ENCODE measurements at regions not wholly inside any gene's neighbourhood (a gene's known extent, or its start where the extent isn't known, plus 50 kb on each side); places are given as distances from the start of the nearest gene placed in this dataset.

DNA sequence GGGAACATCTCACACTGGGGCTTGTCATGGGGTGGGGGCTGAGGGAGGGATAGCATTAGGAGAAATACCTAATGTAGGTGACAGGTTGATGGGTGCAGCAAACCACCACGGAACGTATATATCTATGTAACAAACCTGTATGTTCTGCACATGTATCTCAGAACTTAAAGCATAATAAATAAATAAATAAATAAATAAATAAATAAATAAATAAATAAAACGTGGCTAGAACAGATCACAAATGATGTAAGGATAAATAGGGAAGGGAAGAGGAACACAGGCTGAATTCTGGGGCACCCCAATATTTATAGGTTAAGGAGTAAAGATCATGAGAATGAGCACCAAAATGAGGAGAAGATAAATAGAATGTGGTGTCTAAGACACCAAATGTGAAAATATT is 592.2 kb downstream of the AMY1C start:
- Mint-ChIP-seq H3K27ac (no peak overlapping the region), H3K4me3 (no peak overlapping the region), H3K9me3 (peaks cover 2% of the 10 kb centered on the region), H3K36me3 (ENCODE audit: low read depth) (no peaks in the 10 kb centered on the region), H3K27me3 (ENCODE audit: low read depth) (no peaks in the 10 kb centered on the region), H3K4me1 (no peaks in the 10 kb centered on the region)
- TF ChIP-seq, protein P1, sequence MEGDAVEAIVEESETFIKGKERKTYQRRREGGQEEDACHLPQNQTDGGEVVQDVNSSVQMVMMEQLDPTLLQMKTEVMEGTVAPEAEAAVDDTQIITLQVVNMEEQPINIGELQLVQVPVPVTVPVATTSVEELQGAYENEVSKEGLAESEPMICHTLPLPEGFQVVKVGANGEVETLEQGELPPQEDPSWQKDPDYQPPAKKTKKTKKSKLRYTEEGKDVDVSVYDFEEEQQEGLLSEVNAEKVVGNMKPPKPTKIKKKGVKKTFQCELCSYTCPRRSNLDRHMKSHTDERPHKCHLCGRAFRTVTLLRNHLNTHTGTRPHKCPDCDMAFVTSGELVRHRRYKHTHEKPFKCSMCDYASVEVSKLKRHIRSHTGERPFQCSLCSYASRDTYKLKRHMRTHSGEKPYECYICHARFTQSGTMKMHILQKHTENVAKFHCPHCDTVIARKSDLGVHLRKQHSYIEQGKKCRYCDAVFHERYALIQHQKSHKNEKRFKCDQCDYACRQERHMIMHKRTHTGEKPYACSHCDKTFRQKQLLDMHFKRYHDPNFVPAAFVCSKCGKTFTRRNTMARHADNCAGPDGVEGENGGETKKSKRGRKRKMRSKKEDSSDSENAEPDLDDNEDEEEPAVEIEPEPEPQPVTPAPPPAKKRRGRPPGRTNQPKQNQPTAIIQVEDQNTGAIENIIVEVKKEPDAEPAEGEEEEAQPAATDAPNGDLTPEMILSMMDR (IDR thresholded peaks at IDR 0.05; ENCODE audit: unreplicated experiment in 3 of 3): no peak

DNA sequence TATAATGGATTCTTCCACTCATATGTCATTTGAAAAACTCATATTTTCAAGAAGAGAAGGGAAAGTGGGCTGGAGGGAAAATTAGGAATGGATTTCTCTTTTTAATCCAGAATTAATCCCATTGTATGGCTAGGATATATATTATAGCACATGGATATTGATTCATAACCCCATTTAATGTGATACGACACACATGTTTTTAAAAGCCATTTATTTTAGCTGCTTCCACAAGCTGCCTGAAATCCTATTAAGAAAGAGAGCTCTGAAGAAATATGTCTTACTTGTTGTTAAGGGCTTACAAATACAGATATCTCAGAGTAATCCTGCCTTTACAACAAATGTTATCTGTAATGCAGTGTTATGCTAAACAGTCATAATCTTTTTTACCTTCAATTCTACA is 598.6 kb downstream of the AMY1C start:
- TF ChIP-seq, protein P1 (IDR thresholded peaks at IDR 0.05; ENCODE audit: unreplicated experiment in 3 of 3): no peak
- no peak overlapping the region for H3K4me3 Mint-ChIP-seq
- H3K4me1 Mint-ChIP-seq: peaks cover 1% of the 10 kb centered on the region
- no peak overlapping the region for H3K27ac Mint-ChIP-seq
- H3K9me3 Mint-ChIP-seq: no peaks in the 10 kb centered on the region
- no peaks in the 10 kb centered on the region for H3K27me3 Mint-ChIP-seq (ENCODE audit: low read depth)
- H3K36me3 Mint-ChIP-seq (ENCODE audit: low read depth): no peaks in the 10 kb centered on the region

DNA sequence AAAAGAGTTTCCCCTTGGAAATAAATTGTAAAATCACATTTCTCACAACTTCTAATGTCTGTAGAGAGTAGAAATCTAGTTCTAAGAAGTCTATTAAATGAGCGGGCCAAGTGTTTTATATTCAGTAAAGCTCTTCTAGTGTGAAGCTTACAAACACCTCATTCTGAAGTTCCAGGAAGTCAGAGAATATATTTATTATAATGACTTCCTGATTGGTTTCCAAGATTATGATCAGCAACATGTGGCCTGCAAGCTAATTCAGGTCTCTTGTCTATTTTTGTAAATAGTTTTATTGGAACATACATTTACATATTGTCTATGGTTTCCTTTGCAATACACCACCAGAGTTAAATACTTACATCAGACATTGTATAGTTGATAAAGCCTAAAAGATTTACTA is 603.9 kb downstream of the AMY1C start:
- no peaks in the 10 kb centered on the region for H3K9me3 Mint-ChIP-seq
- TF ChIP-seq, protein P1 (IDR thresholded peaks at IDR 0.05; ENCODE audit: unreplicated experiment in 3 of 3): no peak
- no peak overlapping the region for H3K4me3 Mint-ChIP-seq
- no peak overlapping the region for H3K27ac Mint-ChIP-seq
- H3K4me1 Mint-ChIP-seq: peaks cover 5% of the 10 kb centered on the region
- no peaks in the 10 kb centered on the region for H3K27me3 Mint-ChIP-seq (ENCODE audit: low read depth)
- H3K36me3 Mint-ChIP-seq (ENCODE audit: low read depth): no peaks in the 10 kb centered on the region

DNA sequence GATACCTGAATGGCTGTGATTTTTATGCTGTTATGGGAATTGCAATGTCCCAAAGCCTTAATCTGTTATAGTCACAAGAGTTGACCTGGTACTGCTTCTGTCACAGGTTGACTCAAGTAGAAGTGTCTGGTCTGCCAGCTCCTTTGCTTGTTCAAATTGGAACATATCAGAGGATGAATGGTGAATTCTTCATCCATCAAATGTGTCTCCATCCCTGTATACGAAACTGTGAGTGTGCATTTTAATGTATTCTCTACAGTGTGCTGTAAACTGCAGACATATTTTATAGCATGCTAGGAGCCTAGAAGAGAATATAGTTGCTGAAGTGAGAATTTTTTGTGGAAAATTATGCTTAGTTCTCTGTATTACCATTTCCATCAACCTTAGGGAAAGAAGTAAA is 608.4 kb downstream of the AMY1C start:
- Mint-ChIP-seq H3K9me3 (no peaks in the 10 kb centered on the region), H3K4me1 (peaks cover 5% of the 10 kb centered on the region), H3K4me3 (no peak overlapping the region), H3K27me3 (ENCODE audit: low read depth) (no peaks in the 10 kb centered on the region), H3K36me3 (ENCODE audit: low read depth) (no peaks in the 10 kb centered on the region), H3K27ac (no peak overlapping the region)
- TF ChIP-seq, protein P1 (IDR thresholded peaks at IDR 0.05; ENCODE audit: unreplicated experiment in 3 of 3): no peak

DNA sequence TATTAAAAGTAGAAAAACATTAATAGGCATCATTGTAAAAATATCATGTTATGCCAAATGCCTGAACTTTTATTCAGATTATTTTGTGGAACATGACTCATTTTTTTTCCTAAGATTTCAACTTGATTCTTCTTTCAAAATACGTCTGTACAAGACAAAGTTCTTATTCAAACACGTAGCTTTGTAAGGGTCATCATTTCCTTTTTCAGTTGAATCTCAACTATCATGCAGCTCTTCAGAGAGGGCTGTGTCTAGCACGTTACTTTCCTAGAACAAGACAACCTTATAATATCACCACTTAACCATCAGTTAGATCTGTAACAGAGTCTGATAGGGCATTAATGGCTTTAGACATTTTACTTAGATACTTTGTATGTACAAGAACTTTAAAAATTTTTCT is 608.9 kb downstream of the AMY1C start:
- Mint-ChIP-seq H3K27me3 (ENCODE audit: low read depth) (no peaks in the 10 kb centered on the region), H3K36me3 (ENCODE audit: low read depth) (no peaks in the 10 kb centered on the region), H3K9me3 (no peaks in the 10 kb centered on the region), H3K4me1 (peaks cover under 1% of the 10 kb centered on the region), H3K27ac (no peak overlapping the region), H3K4me3 (no peak overlapping the region)
- TF ChIP-seq, protein P1 (IDR thresholded peaks at IDR 0.05; ENCODE audit: unreplicated experiment in 3 of 3): no peak

DNA sequence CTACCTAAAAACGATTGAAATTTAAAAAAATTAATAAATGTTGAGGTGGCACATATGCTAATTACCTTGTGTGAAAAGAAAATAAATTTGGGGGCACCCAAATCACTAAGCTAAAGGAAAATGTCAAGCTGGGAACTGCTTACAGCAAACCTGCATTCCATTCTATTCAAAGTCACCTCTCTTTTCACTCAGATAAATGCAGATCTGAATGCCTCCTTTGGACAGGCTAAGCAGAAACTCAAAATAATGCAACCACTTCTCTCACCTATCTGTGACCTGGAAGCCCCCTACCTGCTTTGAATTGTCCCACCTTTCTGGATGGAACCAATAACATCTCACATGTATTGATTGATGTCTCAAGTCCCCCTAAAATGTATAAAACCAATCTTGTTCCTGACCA is 628.7 kb downstream of the AMY1C start:
- Mint-ChIP-seq H3K27me3 (ENCODE audit: low read depth) (peaks cover 4% of the 10 kb centered on the region), H3K9me3 (peaks cover 5% of the 10 kb centered on the region), H3K27ac (no peak overlapping the region), H3K4me1 (no peaks in the 10 kb centered on the region), H3K4me3 (no peak overlapping the region), H3K36me3 (ENCODE audit: low read depth) (no peaks in the 10 kb centered on the region)
- TF ChIP-seq, protein P1 (IDR thresholded peaks at IDR 0.05; ENCODE audit: unreplicated experiment in 3 of 3): no peak
